ENCODE measurements at regions not wholly inside any gene's neighbourhood (a gene's known extent, or its start where the extent isn't known, plus 50 kb on each side); places are given as distances from the start of the nearest gene placed in this dataset.

GRCh38 chr13:64453831-64454230, 2776.3 kb downstream of the PCDH9 start:
- no peaks in the 10 kb centered on the region for H3K79me2 ChIP-seq
- H3K4me3 ChIP-seq: no peak overlapping the region
- DNase-seq (ENCODE audit: low spot score): no peak
- H3K9me2 ChIP-seq (replicated peaks; ENCODE audit: insufficient read depth): no peaks in the 10 kb centered on the region
- H3K9me3 ChIP-seq (ENCODE audit: low read depth): no peaks in the 10 kb centered on the region
- H3K27ac ChIP-seq: no peak overlapping the region
- no peaks in the 10 kb centered on the region for H4K20me1 ChIP-seq (ENCODE audit: insufficient read depth, poor library complexity, severe bottlenecking)
- TF ChIP-seq EZH2 (IDR thresholded peaks at IDR 0.05; ENCODE audit: borderline replicate concordance) (no peak), EZH2phosphoT487 (IDR thresholded peaks at IDR 0.05; ENCODE audit: low read depth, severe bottlenecking, unreplicated experiment) (no peak), CTCF (IDR thresholded peaks at IDR 0.05; ENCODE audit: poor library complexity) (no peak)
- H3K27me3 ChIP-seq: no peaks in the 10 kb centered on the region
- 62% methylated on average over 4 of the region's 4 CpGs for WGBS (ENCODE audit: low lambda C conversion rate, missing lambda C conversion rate)
- H2AFZ ChIP-seq: no peak overlapping the region
- H3K36me3 ChIP-seq (replicated peaks; ENCODE audit: insufficient read depth, low read depth): no peaks in the 10 kb centered on the region
- no peak overlapping the region for H3K4me2 ChIP-seq
- no peaks in the 10 kb centered on the region for H3K4me1 ChIP-seq (ENCODE audit: insufficient read depth)

GRCh38 chr13:64446372-64446771, 2783.8 kb downstream of the PCDH9 start:
- H3K36me3 ChIP-seq (replicated peaks; ENCODE audit: insufficient read depth, low read depth): no peaks in the 10 kb centered on the region
- H3K9me3 ChIP-seq (ENCODE audit: low read depth): no peaks in the 10 kb centered on the region
- H3K4me3 ChIP-seq: no peak overlapping the region
- H3K4me1 ChIP-seq (ENCODE audit: insufficient read depth): no peaks in the 10 kb centered on the region
- H3K4me2 ChIP-seq: no peak overlapping the region
- TF ChIP-seq EZH2 (IDR thresholded peaks at IDR 0.05; ENCODE audit: borderline replicate concordance) (no peak), CTCF (IDR thresholded peaks at IDR 0.05; ENCODE audit: poor library complexity) (peak; percentile 22), EZH2phosphoT487 (IDR thresholded peaks at IDR 0.05; ENCODE audit: low read depth, severe bottlenecking, unreplicated experiment) (no peak)
- H2AFZ ChIP-seq: no peak overlapping the region
- WGBS (ENCODE audit: low lambda C conversion rate, missing lambda C conversion rate): 42% methylated on average over 2 of the region's 2 CpGs
- DNase-seq (ENCODE audit: low spot score): peak; percentile 10
- no peaks in the 10 kb centered on the region for H3K79me2 ChIP-seq
- H3K9me2 ChIP-seq (replicated peaks; ENCODE audit: insufficient read depth): no peaks in the 10 kb centered on the region
- no peak overlapping the region for H3K27ac ChIP-seq
- H4K20me1 ChIP-seq (ENCODE audit: insufficient read depth, poor library complexity, severe bottlenecking): no peaks in the 10 kb centered on the region
- H3K27me3 ChIP-seq: no peaks in the 10 kb centered on the region

GRCh38 chr13:64441740-64442139, 2788.4 kb downstream of the PCDH9 start:
- 92% methylated on average over 1 of the region's 1 CpG for WGBS (ENCODE audit: low lambda C conversion rate, missing lambda C conversion rate)
- no peak for DNase-seq (ENCODE audit: low spot score)
- TF ChIP-seq EZH2phosphoT487 (IDR thresholded peaks at IDR 0.05; ENCODE audit: low read depth, severe bottlenecking, unreplicated experiment): no peak
- TF ChIP-seq CTCF (IDR thresholded peaks at IDR 0.05; ENCODE audit: poor library complexity): no peak

GRCh38 chr13:64438084-64438483, 2792.1 kb downstream of the PCDH9 start:
- H3K4me1 ChIP-seq (ENCODE audit: insufficient read depth): no peaks in the 10 kb centered on the region
- TF ChIP-seq EZH2phosphoT487 (IDR thresholded peaks at IDR 0.05; ENCODE audit: low read depth, severe bottlenecking, unreplicated experiment): no peak
- TF ChIP-seq EZH2 (IDR thresholded peaks at IDR 0.05; ENCODE audit: borderline replicate concordance): no peak
- no peak for TF ChIP-seq CTCF (IDR thresholded peaks at IDR 0.05; ENCODE audit: poor library complexity)
- no peak overlapping the region for H3K4me2 ChIP-seq
- WGBS (ENCODE audit: low lambda C conversion rate, missing lambda C conversion rate): 98% methylated on average over 2 of the region's 2 CpGs
- H3K9me2 ChIP-seq (replicated peaks; ENCODE audit: insufficient read depth): no peaks in the 10 kb centered on the region
- H4K20me1 ChIP-seq (ENCODE audit: insufficient read depth, poor library complexity, severe bottlenecking): no peaks in the 10 kb centered on the region
- no peak for DNase-seq (ENCODE audit: low spot score)
- H3K79me2 ChIP-seq: no peaks in the 10 kb centered on the region
- no peaks in the 10 kb centered on the region for H3K9me3 ChIP-seq (ENCODE audit: low read depth)
- H3K27me3 ChIP-seq: no peaks in the 10 kb centered on the region
- H2AFZ ChIP-seq: no peak overlapping the region
- H3K36me3 ChIP-seq (replicated peaks; ENCODE audit: insufficient read depth, low read depth): no peaks in the 10 kb centered on the region
- no peak overlapping the region for H3K27ac ChIP-seq
- H3K4me3 ChIP-seq: no peak overlapping the region

More at GRCh38 chr13:64441740-64442139, 2788.4 kb downstream of the PCDH9 start:
- Histone ChIP-seq H3K4me1 (ENCODE audit: insufficient read depth) (no peaks in the 10 kb centered on the region), H3K79me2 (no peaks in the 10 kb centered on the region), H3K27ac (no peak overlapping the region), H3K4me3 (no peak overlapping the region), H4K20me1 (ENCODE audit: insufficient read depth, poor library complexity, severe bottlenecking) (no peaks in the 10 kb centered on the region), H3K9me3 (ENCODE audit: low read depth) (no peaks in the 10 kb centered on the region), H3K4me2 (no peak overlapping the region), H3K27me3 (no peaks in the 10 kb centered on the region), H3K36me3 (replicated peaks; ENCODE audit: insufficient read depth, low read depth) (no peaks in the 10 kb centered on the region), H2AFZ (no peak overlapping the region), H3K9me2 (replicated peaks; ENCODE audit: insufficient read depth) (no peaks in the 10 kb centered on the region)

Data from hepatocyte (in vitro differentiated cells).